HL-60 (cell line): ENCODE measurements at regions not wholly inside any gene's neighbourhood (a gene's known extent, or its start where the extent isn't known, plus 50 kb on each side); places are given as distances from the start of the nearest gene placed in this dataset.

ENCODE experiments used
- DNase-seq, 2 experiments: peaks; one replicate each; pipeline ENCODE4 v3.0.0-alpha.2; 2010 to 2020; ENCODE audit warnings: low read depth in 1 of 2, low spot score in 1 of 2
- H3K27ac ChIP-seq: fragments of 250-450 bp; sonication (Bioruptor Pico); replicated peaks from 2 replicates; pipeline ENCODE4 v1.5.1; 2020; ENCODE audit warnings: mild to moderate bottlenecking, moderate library complexity
- H3K27me3 ChIP-seq: fragments of 250-450 bp; sonication (Bioruptor Pico); 2 replicates; pipeline ENCODE4 v1.5.1; 2021; ENCODE audit warnings: mild to moderate bottlenecking, moderate library complexity; ENCODE audit not compliant: insufficient read depth, poor library complexity, severe bottlenecking
- H3K4me3 ChIP-seq: replicated peaks from 2 replicates; pipeline ENCODE4 v1.5.1; 2011; ENCODE audit warnings: mild to moderate bottlenecking, control low read depth, low read length; ENCODE audit not compliant: insufficient read depth
- GABPA ChIP-seq: IDR thresholded peaks from 2 replicates; pipeline ENCODE4 v1.6.1; 2012; ENCODE audit warnings: low read depth
- POLR2AphosphoS5 ChIP-seq: IDR thresholded peaks from 2 replicates; pipeline ENCODE4 v1.6.1; 2012; ENCODE audit warnings: low read depth
- SPI1 ChIP-seq: IDR thresholded peaks from 2 replicates; pipeline ENCODE4 v1.6.1; 2012; ENCODE audit warnings: low read depth, mild to moderate bottlenecking, borderline replicate concordance
- TF ChIP-seq, protein P1 (sequence below): IDR thresholded peaks from 2 replicates; pipeline ENCODE4 v1.6.1; 2012; ENCODE audit warnings: low read depth; ENCODE audit not compliant: insufficient replicate concordance
- TF ChIP-seq, protein P2 (sequence below): IDR thresholded peaks from one replicate; pipeline ENCODE4 v1.5.1; 2011; ENCODE audit warnings: low read length, control low read depth, inconsistent platforms; ENCODE audit not compliant: insufficient read depth

DNA sequence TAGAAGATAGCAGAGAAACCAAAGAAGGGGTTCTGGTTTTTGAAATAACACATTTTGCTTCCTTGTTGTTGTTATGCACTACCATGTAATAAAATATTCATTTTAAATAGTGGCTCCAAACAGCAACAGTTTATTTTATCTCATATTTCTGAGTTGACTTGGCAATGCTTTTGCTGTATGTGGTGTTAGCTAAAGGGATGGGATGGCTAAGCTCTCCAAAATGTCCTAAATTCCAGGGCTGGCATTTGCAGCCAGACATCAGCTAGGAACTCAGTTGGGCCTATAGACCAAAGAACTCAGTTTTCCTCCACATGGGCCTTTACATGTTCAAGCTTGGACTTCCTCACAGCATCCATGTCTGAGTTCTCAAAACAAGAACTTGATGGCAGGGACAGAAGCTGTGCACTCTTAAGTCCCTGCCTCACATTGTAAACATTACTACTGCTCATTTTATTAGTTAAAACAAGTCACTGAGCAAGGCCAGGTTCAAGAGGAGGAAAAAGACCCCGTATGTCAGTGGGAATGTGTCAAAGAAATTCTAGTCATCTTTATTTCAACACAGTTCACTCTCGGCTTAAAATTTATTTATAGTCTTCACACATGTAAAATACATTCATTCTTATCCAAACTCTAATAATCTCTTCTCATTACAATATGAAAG lies 819.3 kb upstream of the PCDH20 start:
- DNase-seq = no peak
- Histone ChIP-seq H3K27me3 (no peaks in the 10 kb centered on the region), H3K27ac (no peak overlapping the region), H3K4me3 (no peak overlapping the region)
- no peak for TF ChIP-seq GABPA
- TF ChIP-seq POLR2AphosphoS5 = no peak
- TF ChIP-seq, protein P1, sequence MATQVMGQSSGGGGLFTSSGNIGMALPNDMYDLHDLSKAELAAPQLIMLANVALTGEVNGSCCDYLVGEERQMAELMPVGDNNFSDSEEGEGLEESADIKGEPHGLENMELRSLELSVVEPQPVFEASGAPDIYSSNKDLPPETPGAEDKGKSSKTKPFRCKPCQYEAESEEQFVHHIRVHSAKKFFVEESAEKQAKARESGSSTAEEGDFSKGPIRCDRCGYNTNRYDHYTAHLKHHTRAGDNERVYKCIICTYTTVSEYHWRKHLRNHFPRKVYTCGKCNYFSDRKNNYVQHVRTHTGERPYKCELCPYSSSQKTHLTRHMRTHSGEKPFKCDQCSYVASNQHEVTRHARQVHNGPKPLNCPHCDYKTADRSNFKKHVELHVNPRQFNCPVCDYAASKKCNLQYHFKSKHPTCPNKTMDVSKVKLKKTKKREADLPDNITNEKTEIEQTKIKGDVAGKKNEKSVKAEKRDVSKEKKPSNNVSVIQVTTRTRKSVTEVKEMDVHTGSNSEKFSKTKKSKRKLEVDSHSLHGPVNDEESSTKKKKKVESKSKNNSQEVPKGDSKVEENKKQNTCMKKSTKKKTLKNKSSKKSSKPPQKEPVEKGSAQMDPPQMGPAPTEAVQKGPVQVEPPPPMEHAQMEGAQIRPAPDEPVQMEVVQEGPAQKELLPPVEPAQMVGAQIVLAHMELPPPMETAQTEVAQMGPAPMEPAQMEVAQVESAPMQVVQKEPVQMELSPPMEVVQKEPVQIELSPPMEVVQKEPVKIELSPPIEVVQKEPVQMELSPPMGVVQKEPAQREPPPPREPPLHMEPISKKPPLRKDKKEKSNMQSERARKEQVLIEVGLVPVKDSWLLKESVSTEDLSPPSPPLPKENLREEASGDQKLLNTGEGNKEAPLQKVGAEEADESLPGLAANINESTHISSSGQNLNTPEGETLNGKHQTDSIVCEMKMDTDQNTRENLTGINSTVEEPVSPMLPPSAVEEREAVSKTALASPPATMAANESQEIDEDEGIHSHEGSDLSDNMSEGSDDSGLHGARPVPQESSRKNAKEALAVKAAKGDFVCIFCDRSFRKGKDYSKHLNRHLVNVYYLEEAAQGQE = no peak
- no peak for TF ChIP-seq SPI1
- TF ChIP-seq, protein P2, sequence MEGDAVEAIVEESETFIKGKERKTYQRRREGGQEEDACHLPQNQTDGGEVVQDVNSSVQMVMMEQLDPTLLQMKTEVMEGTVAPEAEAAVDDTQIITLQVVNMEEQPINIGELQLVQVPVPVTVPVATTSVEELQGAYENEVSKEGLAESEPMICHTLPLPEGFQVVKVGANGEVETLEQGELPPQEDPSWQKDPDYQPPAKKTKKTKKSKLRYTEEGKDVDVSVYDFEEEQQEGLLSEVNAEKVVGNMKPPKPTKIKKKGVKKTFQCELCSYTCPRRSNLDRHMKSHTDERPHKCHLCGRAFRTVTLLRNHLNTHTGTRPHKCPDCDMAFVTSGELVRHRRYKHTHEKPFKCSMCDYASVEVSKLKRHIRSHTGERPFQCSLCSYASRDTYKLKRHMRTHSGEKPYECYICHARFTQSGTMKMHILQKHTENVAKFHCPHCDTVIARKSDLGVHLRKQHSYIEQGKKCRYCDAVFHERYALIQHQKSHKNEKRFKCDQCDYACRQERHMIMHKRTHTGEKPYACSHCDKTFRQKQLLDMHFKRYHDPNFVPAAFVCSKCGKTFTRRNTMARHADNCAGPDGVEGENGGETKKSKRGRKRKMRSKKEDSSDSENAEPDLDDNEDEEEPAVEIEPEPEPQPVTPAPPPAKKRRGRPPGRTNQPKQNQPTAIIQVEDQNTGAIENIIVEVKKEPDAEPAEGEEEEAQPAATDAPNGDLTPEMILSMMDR = no peak

DNA sequence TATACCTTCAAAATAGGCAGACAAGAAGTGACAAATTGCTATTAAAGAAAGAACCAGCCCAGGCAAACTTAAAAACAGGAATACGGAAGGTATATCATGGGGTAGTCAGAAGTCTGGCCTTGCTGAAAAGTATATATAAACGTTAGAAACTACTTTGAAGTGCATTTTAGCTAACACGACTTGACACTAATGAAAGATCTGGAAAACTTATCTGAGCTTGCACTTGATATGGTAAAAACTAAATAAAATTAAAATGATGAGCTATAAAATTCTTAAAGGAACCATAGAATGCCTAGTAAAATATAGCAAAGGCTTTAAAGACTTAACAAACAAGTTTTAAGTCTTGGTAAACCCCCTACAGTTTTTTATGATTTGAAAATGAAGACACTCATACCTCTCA lies 795.3 kb upstream of the PCDH20 start:
- no peak for DNase-seq
- H3K27me3 ChIP-seq = no peaks in the 10 kb centered on the region
- H3K4me3 ChIP-seq = no peak overlapping the region
- TF ChIP-seq POLR2AphosphoS5 = no peak
- TF ChIP-seq, protein P2 = no peak
- TF ChIP-seq GABPA = no peak
- no peak for TF ChIP-seq SPI1
- TF ChIP-seq, protein P1 = no peak
- H3K27ac ChIP-seq = no peak overlapping the region

DNA sequence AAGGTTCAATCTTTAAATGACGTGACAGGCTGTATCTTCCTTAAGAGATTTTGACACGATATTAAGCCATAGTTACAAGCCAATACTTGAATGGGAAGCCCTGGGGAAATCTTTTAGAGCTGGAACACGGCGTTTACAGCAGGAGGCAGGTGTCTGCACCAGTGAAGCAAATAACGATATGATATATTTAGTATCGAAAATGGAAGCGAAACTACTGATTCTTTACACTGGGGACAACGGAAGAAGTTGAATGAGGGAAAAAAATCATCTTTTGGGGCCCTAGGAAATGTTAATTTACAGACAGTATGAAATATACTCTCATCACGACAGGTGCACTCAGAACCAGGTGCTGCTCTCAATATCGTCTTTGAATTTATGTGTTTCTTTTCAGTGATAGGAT lies 793.9 kb upstream of the PCDH20 start:
- Histone ChIP-seq H3K27me3 (no peaks in the 10 kb centered on the region), H3K4me3 (no peak overlapping the region), H3K27ac (no peak overlapping the region)
- TF ChIP-seq, protein P2 = no peak
- TF ChIP-seq POLR2AphosphoS5 = no peak
- TF ChIP-seq, protein P1 = no peak
- TF ChIP-seq GABPA = no peak
- TF ChIP-seq SPI1 = no peak
- DNase-seq = no peak
